Fibroblast of upper back skin (primary cell): ENCODE measurements at regions not wholly inside any gene's neighbourhood (a gene's known extent, or its start where the extent isn't known, plus 50 kb on each side); places are given as distances from the start of the nearest gene placed in this dataset.

Experiments used
- DNase-seq: peaks from one replicate; pipeline ENCODE4 v3.0.0-alpha.2; 2013

DNA sequence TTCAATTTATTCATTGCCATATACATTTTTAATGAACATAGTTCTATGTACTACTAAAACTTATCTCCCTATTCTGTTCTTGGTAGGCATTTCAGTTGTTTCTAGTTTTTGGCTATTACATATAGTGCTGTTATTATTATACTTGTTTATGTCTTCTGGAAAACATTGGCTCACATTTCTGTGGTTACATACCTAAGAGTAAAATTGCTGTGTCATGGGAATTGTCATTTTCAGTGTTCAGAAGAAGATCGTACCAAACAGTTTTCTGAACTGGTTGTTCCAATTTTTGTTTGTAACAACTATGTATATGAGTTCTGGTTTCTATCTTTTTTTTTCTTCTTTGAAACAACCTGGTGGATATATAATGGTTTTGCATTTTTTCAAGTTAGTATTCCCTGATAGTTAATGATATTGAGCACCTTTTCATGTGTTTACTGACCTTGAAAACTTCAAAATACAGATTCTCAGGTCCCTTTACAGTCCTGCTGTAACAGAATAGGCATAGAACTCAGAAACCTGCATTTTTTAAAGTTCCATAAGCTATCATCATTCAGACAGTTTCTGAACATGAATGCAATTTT lies 230.7 kb downstream of the JRKL start:
- no peak for DNase-seq

DNA sequence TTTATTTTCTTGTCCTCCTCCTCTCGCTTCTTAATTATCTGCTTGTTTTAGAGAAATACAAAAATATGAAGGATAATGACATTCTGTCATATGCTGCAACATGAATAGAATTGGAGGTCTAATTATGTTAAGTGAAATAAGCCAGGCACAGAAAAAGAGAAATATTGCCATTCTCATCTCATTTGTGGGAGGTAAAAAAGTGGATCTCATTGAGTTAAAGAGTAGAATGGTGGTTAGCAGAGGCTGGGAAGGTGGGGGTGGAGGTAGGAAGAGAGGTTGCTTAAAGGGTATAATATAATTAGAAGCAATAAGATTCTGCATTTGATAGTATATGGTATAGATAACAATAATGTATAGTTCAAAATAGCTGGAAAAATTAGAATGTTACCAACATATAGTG lies 231.3 kb downstream of the JRKL start:
- no peak for DNase-seq

DNA sequence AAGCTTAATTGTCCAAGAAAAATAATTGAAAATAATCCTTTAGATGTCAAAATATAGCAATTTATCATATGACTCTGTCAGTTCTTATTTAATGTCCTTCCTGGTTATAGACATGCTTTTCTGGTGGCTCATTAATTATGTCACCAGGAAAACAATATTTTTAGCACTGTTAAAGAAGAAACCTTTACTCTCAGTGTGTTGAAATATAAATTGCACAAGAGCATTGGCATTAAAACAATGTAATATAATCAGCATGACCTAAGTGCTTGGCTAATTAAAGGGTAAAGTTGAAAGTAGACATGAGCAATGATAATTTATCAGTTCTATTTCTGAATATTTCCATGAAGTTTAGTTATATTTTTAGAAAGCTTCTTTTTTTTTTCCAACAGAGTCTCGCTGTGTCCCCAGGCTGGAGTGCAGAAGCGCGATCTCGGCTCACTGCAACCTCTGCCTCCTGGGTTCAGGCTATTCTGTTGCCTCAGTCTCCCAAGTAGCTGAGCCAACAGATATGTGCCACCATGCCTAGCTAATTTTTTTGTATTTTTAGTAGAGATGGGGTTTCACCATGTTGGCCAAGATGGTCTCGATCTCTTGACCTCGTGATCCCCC lies 232.3 kb downstream of the JRKL start:
- DNase-seq = no peak

DNA sequence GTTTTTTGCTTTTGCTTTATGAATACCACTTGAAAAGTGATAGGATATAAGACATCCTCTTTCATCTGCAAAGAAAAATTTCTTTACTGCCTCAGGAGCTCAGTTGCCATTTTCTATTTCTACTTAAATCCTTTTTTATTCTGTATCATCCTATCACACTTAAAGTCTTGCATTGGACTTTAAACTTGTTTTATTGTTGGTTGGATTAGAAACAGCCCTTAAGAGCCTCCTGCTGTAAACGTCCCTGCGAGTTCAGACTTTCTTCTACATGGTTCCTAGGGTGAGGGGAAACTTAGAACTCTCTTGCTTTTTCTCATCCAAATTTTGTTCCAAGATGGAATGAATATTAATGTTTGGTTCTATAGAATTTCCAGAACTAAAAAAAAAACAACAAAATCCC lies 234.3 kb downstream of the JRKL start:
- DNase-seq = no peak

DNA sequence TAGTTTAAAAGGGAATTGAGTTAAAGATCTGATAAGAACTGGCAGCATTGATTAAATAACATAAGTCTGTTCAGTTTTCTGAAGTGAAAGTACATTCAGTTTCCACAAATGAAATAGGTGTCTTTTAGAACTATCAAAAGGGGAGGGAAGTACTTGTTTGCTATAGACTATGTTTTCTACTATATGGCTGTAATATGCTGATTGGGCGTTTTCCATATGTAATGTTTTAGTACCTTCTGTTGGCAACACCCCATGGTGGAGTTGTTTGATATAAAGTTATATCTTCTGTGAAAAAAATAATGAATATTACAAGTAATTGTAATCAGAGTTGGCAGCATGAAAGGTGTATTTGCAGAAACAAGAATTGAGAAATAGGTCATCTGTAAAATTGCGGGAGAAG lies 237.6 kb downstream of the JRKL start:
- no peak for DNase-seq

DNA sequence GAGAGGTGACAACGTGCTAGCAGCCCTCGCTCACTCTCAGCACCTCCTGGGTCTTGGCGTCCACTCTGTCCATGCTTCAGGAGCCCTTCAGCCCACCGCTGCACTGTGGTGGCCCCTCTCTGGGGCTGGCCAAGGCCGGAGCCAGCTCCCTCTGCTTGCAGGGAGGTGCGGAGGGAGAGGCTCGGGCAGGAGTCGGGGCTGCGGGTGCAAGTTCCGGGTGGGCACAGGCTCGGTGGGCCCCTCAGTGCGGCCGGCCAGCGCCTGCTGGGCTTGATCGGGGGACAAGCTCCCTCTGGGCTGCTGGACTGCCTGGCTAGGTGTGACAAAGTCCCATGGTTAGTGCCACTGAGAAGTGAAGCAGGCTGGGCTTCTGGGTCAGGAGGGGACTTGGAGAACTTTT lies 245.8 kb downstream of the JRKL start:
- DNase-seq = no peak

DNA sequence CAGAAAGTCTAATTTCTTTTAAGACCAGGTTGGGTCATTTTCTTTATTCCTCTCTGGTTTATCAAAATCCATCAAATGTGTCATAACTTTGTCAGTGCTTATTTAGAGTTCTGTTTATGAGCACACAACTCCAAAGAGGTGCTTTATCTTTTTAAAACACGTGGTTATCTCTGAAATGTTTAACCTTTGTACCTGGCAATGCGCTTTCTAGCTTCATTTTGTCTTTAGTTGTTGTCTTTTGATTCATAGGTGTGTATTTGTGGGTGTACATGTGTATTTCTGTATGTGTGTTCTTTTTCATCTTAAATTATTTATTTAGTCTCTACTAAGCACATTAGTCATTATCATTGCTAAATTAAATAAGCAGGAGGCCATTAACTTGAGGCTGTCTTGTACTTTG lies 251.4 kb downstream of the JRKL start:
- no peak for DNase-seq

DNA sequence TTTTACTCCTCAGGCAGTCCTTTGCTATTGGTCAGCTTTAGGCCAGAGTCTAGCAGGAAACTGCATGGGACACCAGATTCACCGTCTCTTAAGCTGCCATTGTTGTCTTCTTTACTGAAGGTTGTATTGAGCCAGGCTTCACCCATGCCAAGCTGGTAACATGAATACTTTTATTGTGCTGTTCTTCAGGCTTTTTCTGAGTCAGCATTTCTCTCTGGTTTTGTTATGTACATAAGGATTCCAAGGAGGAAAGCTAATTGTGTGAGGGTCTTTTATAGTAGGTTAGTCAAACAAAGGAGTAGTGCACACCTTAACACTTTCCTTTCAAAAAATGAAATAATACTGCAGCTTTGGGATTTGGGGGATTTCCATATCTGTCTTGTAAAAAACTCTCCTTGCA lies 252.8 kb downstream of the JRKL start:
- DNase-seq = no peak

DNA sequence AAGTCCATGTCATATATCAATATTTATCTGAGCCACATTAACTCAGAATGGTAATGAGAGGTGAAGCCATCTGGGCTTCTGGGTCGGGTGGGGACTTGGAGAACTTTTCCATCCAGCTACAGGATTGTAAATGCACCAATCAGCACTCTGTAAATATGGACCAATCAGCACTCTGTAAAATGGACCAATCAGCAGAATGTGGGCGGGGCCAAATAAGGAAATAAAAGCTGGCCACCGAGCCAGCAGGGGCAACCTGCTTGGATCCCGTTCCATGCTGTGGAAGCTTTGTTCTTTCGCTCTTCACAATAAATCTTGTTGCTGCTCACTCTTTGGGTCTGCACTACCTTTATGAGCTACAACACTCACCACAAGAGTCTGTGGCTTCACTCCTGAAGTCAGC lies 253.4 kb downstream of the JRKL start:
- DNase-seq = no peak

DNA sequence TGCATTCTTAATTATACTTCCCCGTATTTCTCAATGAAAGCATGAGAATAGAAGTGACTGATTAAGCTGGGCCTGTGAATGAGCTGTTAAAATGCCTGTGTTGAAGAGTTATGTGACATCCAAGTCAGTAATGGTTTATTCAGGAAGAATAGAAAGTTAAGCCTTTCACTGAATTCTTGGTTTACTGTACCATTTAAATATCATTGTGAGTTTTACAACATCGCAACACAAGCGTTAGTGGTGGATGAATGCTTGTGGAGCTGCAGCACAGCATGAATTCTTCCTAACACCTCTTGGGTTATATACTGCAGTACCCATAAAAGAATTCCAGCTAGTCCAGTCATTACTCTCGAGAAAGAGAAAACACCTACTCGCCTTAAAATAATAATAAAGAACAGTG lies 257.8 kb downstream of the JRKL start:
- DNase-seq = no peak

DNA sequence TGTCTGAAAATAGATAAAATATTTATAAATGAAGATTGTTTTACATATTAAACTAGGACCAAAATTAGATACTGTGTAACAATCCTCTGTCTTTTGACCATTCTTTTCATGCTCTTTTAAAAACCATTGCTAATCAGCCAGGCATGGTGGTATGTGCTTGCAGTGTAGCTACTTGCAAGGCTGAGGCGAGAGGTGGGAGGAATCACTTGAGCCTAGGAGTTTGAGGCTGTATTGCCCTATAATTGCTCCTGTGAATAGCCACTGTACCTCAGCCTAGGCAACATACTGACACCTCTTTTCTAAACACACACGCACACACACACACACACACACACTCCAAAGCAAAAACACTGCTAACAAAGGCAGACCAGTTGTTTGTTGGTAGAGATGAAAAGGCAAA lies 259.2 kb downstream of the JRKL start:
- DNase-seq = no peak

DNA sequence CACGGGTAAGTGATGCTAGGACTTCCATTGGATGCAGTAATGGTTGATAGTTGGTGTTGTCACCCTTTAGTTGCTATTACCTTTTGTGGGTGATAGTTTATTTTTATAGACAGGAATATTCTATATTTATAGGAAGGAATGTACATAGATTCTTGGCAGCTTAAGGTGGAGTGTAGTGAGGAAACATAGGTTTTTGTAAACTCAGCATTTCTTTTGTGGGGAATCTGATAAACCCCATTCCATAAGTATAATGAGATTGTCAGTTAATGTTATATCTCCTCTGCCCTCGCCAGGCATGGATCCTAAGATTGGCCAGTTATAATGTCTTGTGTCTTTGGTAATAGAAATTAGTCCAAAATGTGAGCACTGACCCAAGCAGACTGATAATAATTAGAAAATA lies 262.7 kb downstream of the JRKL start:
- DNase-seq = no peak

DNA sequence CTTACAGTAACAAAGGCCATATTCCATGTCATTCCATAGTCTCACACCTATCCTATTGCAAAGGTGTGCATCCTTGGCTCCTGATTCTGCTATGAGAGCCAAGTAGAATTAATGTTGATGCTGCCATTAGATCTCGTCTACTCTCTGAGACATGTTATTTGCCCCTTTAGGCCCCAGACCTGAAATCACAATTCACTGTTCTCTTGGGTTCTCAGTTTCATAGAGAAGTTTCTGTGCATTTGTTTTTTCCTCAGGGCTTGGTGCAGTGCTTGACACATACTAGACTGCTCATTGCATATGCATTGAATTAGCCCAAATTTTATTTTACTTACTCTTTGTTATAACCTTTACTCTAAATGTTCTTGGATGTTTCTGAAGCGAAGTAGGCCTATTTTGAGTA lies 265.7 kb downstream of the JRKL start:
- no peak for DNase-seq

DNA sequence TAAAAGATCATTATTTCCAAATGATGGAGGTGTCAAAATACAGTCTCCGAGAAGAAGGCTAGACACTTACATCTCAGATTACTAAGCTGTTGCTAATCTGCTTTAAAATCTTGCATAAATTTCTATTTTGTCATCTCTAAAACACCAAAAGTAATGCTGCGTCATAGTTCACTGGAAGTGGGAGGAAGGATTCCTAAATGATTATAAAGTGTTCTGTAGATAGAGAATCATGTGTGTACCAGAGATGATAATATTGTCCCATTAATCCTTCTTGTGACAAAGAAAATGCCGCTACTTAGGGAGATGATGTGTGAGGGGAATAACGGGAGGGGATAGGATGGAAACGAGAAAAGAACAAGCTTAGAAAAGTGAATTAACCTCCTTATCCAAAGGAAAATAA lies 268.6 kb downstream of the JRKL start:
- no peak for DNase-seq

DNA sequence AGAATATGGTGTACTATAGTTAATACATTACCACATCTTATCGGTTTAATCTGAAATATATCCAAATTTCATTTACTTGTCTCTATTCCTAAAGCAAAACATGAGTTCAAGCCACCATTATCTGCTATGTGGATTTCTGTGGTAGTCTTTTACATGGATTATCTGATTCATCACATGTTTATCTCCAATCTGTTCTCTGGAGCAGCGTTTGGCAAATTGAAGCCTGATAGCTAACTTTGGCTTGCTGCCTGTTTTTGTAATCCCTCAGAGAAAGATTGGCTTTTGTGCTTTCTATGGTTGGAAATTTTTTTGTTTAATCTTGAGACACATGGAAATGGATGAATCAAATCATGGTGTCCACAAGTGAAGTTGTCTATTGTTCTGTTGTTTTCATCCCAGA lies 274.3 kb downstream of the JRKL start:
- DNase-seq = no peak

DNA sequence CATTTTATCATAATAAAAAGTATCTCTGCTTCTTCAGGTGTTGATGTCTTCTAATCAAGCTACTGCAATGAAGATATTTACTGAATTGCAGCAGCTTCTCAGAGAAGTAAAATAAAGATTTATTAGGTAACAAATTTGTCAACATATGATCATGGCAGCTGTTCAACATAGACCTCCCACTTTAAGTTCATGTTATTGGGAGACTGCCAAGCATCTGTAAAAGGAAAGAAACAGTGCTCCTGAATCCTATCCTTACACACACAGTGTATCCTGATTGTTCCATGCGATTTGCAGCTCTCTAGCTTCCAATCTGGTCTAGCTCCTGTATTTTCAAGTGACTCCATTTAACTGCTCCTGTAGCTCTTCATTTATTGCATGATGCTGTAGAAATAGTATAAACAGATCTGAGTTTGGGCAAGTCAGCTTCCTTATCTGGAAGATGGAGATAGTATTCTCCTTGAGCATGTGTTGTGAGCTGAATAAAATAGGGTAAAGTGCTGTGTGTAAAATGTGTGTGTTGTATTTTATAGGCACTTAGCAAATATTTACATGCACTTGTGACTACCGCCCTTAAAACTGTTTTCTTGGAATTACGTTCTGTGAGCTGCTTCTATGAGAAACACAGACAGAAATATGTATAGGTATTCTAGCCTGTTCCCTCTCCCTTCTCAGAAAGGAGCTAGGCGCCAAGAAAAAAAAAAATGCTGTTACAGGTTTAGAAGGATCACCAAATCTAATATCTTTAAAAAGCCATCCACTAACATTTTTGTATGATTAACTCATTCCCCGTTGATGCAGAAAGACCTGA lies 290.6 kb downstream of the JRKL start:
- no peak for DNase-seq

DNA sequence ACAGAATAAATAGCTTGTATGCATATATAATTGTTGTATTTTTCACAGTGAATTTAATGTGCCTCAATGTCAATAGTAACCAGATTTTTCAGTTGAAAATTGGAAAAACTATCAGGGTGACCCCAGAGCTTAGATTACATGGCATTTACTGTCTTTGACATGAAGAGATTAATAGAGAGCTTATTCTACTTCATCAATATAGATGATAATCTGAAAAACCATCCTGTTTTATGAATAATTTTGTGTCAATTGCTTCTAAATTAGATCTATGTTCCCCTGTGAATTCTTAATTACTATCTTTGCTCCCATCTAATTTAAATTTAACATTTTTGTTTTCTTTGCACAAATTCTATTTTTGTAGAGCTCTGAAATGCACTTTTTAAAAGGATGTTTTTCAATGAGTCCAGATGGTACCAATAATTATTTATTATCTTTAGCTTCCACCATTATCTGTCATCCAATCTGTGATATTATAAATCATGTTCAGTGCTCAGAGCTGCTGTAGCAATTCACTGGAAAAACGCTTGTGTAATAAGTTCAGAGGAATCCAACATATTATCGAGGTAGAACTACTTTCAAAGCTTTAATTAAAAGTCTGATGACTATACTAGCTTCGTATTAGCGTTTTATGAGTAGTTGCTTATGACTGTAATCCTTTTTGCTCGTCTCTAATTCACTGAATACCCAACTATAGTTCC lies 291.4 kb downstream of the JRKL start:
- no peak for DNase-seq

DNA sequence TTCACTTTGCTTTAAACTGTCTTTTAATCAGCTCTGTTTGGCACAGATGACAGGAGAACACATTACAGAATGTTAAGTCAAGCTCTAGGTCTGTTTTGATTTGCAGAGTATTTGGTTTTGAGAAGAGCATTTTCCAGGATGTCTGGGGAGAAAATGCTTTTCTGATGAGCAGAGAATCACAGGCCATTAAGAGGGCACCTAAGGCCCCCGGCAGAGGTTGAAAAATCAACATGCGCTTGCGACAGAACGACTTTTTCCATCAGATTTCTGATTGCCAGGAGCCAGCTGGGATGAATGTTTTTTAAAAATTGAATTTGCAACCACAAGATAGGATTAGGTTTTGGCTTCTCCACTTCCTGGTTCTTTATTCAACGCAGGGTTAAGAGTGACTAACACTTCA lies 304.5 kb downstream of the JRKL start:
- DNase-seq = no peak

DNA sequence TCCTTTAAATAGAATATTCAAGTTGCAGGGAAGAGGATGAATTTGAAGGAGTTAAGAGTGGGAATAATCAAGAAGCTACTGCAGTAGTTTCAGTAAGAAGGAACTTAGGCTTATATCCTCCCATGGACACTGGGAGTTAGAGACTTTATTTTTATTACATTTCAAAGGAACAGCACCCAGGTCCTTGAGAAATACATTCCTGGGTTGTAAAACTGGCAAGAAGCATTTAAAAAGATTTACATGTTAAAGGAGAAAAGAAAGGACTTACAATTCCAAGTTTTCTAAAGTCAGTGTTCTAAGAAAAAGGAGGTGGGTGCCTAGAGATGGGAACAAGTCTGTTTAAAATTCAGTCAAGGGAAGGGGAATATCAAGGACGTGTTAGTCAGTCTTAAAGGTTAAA lies 306.9 kb downstream of the JRKL start:
- DNase-seq = no peak

DNA sequence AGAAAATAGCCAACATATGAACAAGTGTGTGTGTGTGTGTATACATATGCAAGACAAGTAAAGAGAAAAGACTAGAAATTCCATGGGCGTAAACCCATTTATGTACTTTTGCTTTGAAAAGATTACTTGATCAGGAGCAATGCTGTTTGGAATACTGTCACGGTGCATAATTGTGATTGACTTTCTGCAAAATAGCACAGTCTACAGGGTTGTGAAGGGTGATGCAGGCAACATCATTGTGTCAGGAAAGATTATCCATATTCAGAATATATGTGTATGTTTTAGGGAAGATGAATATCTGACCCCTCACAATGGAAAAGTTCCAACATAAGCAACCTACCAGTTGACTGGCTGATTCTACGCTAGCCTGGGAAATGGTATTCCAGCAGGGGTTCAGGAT lies 307.7 kb downstream of the JRKL start:
- no peak for DNase-seq

DNA sequence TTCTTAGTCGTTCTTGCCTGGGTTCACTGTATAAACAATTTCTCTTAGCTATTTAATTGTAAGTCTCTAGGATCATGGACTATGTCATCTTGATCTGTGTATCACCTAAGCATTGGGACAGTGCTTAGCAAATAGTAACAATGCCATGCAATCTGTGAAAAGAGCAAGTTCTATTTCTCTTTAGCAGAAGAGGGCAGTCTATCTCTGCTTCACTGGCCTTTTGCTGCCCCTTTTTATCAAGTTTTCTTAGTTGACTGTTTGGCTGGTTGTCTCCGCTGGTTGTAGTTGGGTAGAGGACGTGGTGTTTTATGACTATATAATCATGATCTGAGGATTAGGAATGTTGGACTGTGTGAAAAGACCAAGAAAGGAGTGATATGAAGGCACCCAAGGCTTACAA lies 315.0 kb downstream of the JRKL start:
- no peak for DNase-seq

DNA sequence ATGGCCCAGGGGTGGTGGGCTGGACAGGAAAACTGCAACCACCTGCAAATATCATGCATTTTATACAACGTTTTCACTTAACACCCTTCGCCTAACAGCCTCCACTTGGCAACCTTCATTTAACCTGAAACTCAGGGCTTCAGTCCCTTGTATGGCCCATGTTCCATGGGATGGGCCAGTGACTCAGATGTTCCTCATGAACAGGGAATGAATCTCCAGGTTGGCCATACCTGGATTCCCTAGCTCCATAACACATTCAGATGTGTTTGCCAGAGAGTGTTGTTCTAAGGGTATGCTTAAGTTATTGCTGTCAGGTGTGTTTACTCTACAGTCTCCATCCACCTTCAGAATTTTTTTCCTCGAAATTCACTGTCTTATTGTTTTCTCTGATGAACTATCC lies 316.9 kb downstream of the JRKL start:
- no peak for DNase-seq

DNA sequence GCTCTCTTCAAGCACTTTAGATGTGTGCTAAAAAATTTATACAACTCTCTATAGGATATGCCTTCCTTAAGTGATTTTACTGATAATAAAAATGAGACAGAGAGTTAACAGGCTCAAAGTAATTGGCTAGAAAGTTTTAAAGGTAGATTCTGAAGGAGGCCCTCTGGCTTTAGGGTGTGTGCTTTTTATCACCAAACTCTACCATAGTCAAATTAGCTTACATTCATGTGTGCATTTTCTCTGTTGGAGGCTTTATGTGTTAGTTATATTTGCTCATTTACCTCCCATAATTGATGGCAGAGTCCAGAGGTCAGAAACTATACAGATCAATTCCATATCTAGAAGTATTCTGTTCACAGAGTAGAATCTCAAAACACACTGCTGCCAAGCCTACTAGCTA lies 317.5 kb downstream of the JRKL start:
- no peak for DNase-seq

DNA sequence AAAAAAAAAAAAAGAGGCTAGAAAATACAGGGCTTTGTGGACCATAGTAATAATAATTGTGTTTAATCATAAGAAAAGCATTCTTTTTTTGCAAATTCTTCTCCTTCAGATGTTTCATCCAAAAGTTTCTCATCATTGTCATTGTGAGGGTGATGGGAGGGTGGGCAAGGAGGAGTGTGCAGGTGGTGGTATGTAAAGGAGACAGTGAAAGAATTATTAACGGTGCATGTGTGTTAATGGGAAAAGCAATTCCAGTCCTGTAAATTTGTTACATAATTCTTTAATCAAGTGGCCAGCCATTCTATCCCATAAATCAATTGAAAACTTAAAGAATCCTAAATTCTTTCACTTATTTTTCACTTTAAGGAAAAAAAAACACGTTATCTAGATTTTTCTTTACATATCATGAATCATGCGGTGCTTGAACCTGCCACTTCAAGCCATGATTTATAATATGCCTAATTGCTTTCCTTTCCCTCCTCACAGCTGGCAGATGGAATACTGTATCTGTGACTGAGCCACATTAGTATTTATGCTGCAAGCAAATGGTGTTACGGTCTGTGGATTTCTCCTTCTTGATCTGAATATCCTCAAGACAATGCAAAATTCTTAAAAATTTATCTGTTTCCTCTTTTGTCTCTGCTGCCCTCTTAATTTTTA lies 318.5 kb downstream of the JRKL start:
- DNase-seq = no peak
